Astrocyte of the cerebellum (primary cell): ENCODE measurements at regions not wholly inside any gene's neighbourhood (a gene's known extent, or its start where the extent isn't known, plus 50 kb on each side); places are given as distances from the start of the nearest gene placed in this dataset.

Experiments
- DNase-seq: peaks from one replicate; pipeline ENCODE4 v3.0.0-alpha.2; 2011; ENCODE audit warnings: low read depth
- H3K4me3 ChIP-seq: 2 replicates; pipeline ENCODE4 v1.5.1; 2011; ENCODE audit warnings: mild to moderate bottlenecking, low read depth, low read length, moderate library complexity
- CTCF ChIP-seq: IDR thresholded peaks from 2 replicates; pipeline ENCODE4 v1.5.1; 2012; ENCODE audit warnings: low read length, low read depth, moderate library complexity, mild to moderate bottlenecking; ENCODE audit errors: missing control alignments
- in situ Hi-C: cut with HindIII; loops from 2 replicates; pipeline ENCODE4 v1.10.0; 2017; ENCODE audit warnings: low sequenced_read_pairs

GRCh38 chr13:33940256-33940655, 122.3 kb downstream of the RFC3 start:
- no peak for TF ChIP-seq CTCF
- H3K4me3 ChIP-seq: no peak overlapping the region
- in situ Hi-C loops: no loop called here
- DNase-seq: no peak

GRCh38 chr13:33940898-33941297, 122.9 kb downstream of the RFC3 start:
- DNase-seq: no peak
- no peak overlapping the region for H3K4me3 ChIP-seq
- no peak for TF ChIP-seq CTCF
- in situ Hi-C loops: no loop called here

- no peak overlapping the region for H3K4me3 ChIP-seq
- DNase-seq: no peak
- in situ Hi-C loops: no loop called here
- no peak for TF ChIP-seq CTCF
Observed at GRCh38 chr13:33945477-33945876, 127.5 kb downstream of the RFC3 start.

- peak; percentile 59 for DNase-seq
- H3K4me3 ChIP-seq: no peak overlapping the region
- no peak for TF ChIP-seq CTCF
- in situ Hi-C loops: no loop called here
Observed at GRCh38 chr13:33953203-33953602, 135.3 kb downstream of the RFC3 start.

- H3K4me3 ChIP-seq: no peak overlapping the region
- no peak for DNase-seq
- in situ Hi-C loops: no loop called here
- TF ChIP-seq CTCF: no peak
Observed at GRCh38 chr13:33953781-33954180, 135.8 kb downstream of the RFC3 start.

GRCh38 chr13:33956346-33956745, 138.4 kb downstream of the RFC3 start:
- no peak for TF ChIP-seq CTCF
- no peak overlapping the region for H3K4me3 ChIP-seq
- in situ Hi-C loops: no loop called here
- no peak for DNase-seq

- no peak overlapping the region for H3K4me3 ChIP-seq
- in situ Hi-C loops: no loop called here
- DNase-seq: no peak
- no peak for TF ChIP-seq CTCF
Observed at GRCh38 chr13:33957497-33957905, 139.6 kb downstream of the RFC3 start.
